Adrenal gland (tissue), 9 donors: ENCODE measurements at regions not wholly inside any gene's neighbourhood (a gene's known extent, or its start where the extent isn't known, plus 50 kb on each side); places are given as distances from the start of the nearest gene placed in this dataset.
"Not testable (repeated sequence)": the region's sequence is repeated elsewhere in the genome, so short reads cannot be mapped to it uniquely, and the experiment has no call there.

Experiments
- DNase-seq, 7 donors: peaks; one replicate each; pipeline ENCODE4 v3.0.0-alpha.2; 2019 to 2020
- H3K27ac ChIP-seq, 5 donors: fragments of 200-600 bp; sonication (generic) in 4 of 5; 1 replicate in 3 of 5; 2 replicates in 2 of 5; pipeline versions ENCODE4 v1.5.1 to v1.8.0; 2016 to 2020; ENCODE audit warnings: mild to moderate bottlenecking in 1 of 5
- H3K27me3 ChIP-seq: fragments of 200-600 bp; 2 replicates; pipeline ENCODE4 v1.8.0; 2021
- H3K36me3 ChIP-seq, 2 donors: fragments of 200-600 bp; replicated peaks in 1 of 2; 1 replicate in 1 of 2; 2 replicates in 1 of 2; pipeline versions ENCODE4 v1.5.1 to v1.8.0; 2018 to 2022
- H3K4me1 ChIP-seq, 2 donors: fragments of 200-600 bp; replicated peaks in 1 of 2; 1 replicate in 1 of 2; 2 replicates in 1 of 2; pipeline versions ENCODE4 v1.5.1 to v1.8.0; 2018 to 2021
- H3K4me3 ChIP-seq, 4 donors: fragments of 200-600 bp; sonication (generic) in 3 of 4; one replicate each; pipeline ENCODE4 v1.5.1; 2016 to 2018
- H3K9me3 ChIP-seq, 3 donors: fragments of 200-600 bp; sonication (generic) in 1 of 3; replicated peaks in 1 of 3; 1 replicate in 2 of 3; 2 replicates in 1 of 3; pipeline versions ENCODE4 v1.5.1 to v1.8.0; 2016 to 2021
- POLR2A ChIP-seq, 2 donors: fragments of 450-650 bp; IDR thresholded peaks; one replicate each; pipeline ENCODE4 v1.6.1; 2017; ENCODE audit warnings: antibody characterized with exemption in 2 of 2, mild to moderate bottlenecking in 2 of 2, moderate library complexity in 1 of 2
- WGBS, 4 donors: extraction: QIAGEN DNeasy Blood & Tissue Kit in 2 of 4; methylation state at CpG; one replicate each; pipeline versions ENCODE4 v1.1.5 to v1.1.7; 2013 to 2017; 5-methylcytosine and 5-hydroxymethylcytosine counted together
- intact Hi-C, 2 donors: fragments of 100-400 bp; cut with DNase I; formaldehyde crosslinking; loops; one replicate each; pipeline versions ENCODE4 v1.14.1 to v1.15.0; 2022 to 2023
- TF ChIP-seq, protein P1 (sequence below), 6 experiments: fragments of 450-650 bp in 4 of 6; fragments of 200-600 bp in 2 of 6; sonication (generic) in 1 of 6; IDR thresholded peaks; 1 replicate in 5 of 6; 2 replicates in 1 of 6; pipeline versions ENCODE4 v1.5.1 to v1.8.0; 2016 to 2021; ENCODE audit warnings: antibody characterized with exemption in 6 of 6, mild to moderate bottlenecking in 2 of 6, moderate library complexity in 1 of 6
- donor health status: healthy with polysubstance abuse.
- donor health status: Bipolar disorder and iron deficiency.
- donor health status: DM: yes; HTN: yes; CAD: no.
- donor health status: DM: no; HTN: no; CAD: no.
- donor health status: DM: no; HTN: no; CAD: no.

DNA sequence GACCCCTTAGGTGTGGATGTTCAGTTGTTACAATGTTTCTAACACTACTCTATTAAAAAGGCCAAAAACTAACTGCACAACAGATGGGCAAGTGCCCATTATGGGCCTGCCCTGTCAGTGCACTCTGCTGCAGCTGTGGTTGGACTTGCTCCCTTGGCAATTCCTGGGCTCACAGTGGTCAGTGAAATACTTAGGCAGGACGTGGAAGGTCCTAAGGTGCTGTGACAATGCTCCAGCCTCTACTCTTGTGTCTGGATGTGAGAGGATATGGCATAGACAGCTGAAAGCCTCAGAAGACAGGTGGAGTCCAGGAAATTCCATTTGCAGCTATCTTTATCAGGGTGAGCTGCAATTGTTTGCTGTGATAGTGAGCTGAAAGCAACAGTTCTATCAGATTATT lies 136.5 kb upstream of the OLIG3 start:
- no peak overlapping the region for H3K4me3 ChIP-seq
- H3K4me1 ChIP-seq = no peaks in the 10 kb centered on the region
- WGBS, 4 donors = 54 to 69% (median 58%) methylated on average over 1 of the region's 1 CpG; no CpG with 5 or more reads in 1 of the 4 donors
- TF ChIP-seq POLR2A (IDR thresholded peaks at IDR 0.05) = no peak
- TF ChIP-seq, protein P1, sequence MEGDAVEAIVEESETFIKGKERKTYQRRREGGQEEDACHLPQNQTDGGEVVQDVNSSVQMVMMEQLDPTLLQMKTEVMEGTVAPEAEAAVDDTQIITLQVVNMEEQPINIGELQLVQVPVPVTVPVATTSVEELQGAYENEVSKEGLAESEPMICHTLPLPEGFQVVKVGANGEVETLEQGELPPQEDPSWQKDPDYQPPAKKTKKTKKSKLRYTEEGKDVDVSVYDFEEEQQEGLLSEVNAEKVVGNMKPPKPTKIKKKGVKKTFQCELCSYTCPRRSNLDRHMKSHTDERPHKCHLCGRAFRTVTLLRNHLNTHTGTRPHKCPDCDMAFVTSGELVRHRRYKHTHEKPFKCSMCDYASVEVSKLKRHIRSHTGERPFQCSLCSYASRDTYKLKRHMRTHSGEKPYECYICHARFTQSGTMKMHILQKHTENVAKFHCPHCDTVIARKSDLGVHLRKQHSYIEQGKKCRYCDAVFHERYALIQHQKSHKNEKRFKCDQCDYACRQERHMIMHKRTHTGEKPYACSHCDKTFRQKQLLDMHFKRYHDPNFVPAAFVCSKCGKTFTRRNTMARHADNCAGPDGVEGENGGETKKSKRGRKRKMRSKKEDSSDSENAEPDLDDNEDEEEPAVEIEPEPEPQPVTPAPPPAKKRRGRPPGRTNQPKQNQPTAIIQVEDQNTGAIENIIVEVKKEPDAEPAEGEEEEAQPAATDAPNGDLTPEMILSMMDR (IDR thresholded peaks at IDR 0.05) = no peak
- H3K27me3 ChIP-seq = peaks cover 3% of the 10 kb centered on the region
- H3K27ac ChIP-seq = no peak overlapping the region
- H3K36me3 ChIP-seq = no peaks in the 10 kb centered on the region
- intact Hi-C loops = no loop called here
- no peak for DNase-seq
- H3K9me3 ChIP-seq = no peaks in the 10 kb centered on the region

DNA sequence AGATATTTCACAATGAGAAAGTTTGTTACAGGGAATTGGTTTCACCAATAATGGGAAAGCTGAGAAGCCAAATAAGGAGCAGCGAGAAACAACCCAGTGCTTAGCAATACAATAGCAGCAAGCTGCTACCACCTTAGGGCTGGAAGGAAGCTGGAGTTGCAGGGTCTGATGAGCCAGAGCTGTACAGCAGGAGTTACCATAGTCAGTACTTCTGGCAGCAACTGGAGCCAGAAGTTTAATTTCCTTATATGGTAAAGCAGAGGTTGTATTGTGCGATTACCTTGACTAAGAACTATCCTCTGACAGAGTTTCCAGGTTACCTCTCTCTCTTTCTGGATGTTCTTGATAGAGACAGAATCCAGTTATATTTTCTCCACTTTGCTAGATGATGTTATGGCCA lies 137.1 kb upstream of the OLIG3 start:
- TF ChIP-seq, protein P1 (IDR thresholded peaks at IDR 0.05) = no peak
- no peak for TF ChIP-seq POLR2A (IDR thresholded peaks at IDR 0.05)
- intact Hi-C loops = no loop called here
- H3K4me3 ChIP-seq = no peak overlapping the region
- H3K27ac ChIP-seq = no peak overlapping the region
- no peaks in the 10 kb centered on the region for H3K9me3 ChIP-seq
- no peaks in the 10 kb centered on the region for H3K36me3 ChIP-seq
- WGBS, 4 donors = 80 to 88% (median 84%) methylated on average over 2 of the region's 2 CpGs
- no peaks in the 10 kb centered on the region for H3K4me1 ChIP-seq
- H3K27me3 ChIP-seq = peaks cover 3% of the 10 kb centered on the region
- DNase-seq = no peak

DNA sequence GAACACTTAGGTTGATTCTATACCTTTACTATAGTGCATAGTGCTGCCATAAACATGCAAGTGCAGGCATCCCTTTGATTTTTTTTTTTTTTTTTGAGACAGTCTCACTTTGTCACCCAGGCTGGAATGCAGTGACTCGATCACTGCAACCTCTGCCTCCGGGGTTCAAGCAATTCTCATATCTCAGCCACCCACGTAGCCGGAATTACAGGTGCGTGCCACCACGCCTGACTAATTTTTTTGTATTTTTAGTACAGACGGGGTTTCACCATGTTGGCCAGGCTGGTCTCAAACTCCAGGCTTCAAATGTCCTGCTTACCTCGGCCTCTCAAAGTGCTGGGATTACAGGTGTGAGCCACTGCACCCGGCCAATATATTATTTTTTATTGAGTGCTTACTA lies 140.0 kb upstream of the OLIG3 start:
- intact Hi-C loops, H3K9me3 ChIP-seq, H3K27me3 ChIP-seq, H3K4me1 ChIP-seq, H3K36me3 ChIP-seq, H3K27ac ChIP-seq, DNase-seq, H3K4me3 ChIP-seq: not testable (repeated sequence)
- WGBS, 4 donors = 72 to 86% (median 78%) methylated on average over 9 of the region's 9 CpGs

DNA sequence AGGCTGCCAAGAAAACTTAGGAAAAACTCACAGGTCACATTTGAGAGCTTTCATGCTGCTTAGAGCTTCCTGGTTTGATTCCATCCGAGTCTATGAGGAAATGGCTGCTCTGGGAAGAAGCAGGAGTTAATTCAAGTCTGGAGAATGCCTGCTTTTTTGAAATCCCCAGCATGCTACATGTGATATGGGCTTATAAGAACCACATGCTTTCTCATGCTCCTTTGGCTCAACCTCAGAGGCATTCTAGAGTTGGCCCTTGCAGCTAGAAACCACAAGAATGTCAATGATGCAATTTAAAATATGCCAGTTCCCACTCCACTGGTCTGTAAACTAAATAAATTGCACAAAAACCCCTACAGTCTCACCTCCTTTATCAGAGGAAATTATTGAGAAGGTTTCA lies 142.9 kb upstream of the OLIG3 start:
- intact Hi-C loops = loop anchor here in 1 of 2 donors (5.0 kb wide), 2 partner anchors 370 to 670 kb away; no protein-coding TSS in a partner anchor
- Histone ChIP-seq H3K27ac (no peak overlapping the region), H3K27me3 (peaks cover 3% of the 10 kb centered on the region), H3K36me3 (no peaks in the 10 kb centered on the region), H3K9me3 (no peaks in the 10 kb centered on the region), H3K4me1 (no peaks in the 10 kb centered on the region), H3K4me3 (no peak overlapping the region)
- TF ChIP-seq, protein P1 (IDR thresholded peaks at IDR 0.05) = no peak
- TF ChIP-seq POLR2A (IDR thresholded peaks at IDR 0.05) = no peak
- peak in 1 of 7 donors; percentile 20 for DNase-seq
- 22 to 55% (median 39%) methylated on average over 1 of the region's 1 CpG for WGBS, 4 donors

DNA sequence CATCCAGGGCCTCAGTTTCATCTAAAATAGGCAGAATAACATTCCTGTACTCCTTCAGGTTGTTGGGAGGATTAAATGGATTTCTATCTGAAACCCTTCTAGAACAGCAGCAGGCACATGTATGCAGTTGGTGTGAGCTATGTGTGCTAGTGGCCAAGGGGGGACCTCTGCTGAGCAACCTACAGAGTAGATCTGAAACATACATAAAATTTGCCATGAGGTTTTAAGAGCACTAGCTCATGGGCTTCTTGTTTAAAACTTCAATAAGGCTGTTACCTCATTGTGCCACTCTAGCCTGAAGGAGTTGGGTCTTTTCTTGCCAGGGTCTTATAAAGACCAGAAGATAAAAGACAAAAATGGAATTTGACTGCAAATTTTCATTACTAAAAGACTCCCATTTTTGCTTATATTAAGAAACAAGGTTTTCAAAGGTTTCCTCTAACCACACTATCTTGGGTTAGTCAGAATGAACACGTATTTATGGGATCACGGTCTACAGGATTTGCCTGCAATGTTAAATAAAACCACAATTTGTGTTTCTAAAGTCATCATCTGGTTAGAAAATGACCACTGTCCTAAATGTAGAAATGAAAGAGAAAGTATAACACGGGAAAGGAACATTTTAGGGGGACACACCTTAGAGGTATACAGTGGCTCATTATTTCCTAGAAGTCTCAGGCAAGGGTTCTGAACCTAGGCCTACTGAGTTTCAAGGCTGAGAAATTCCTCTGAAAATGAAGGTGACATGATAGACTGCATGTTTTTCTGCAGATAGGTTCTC lies 144.9 kb upstream of the OLIG3 start:
- Histone ChIP-seq H3K9me3 (no peaks in the 10 kb centered on the region), H3K4me1 (no peaks in the 10 kb centered on the region), H3K27ac (no peak overlapping the region), H3K4me3 (no peak overlapping the region), H3K36me3 (no peaks in the 10 kb centered on the region), H3K27me3 (peaks cover 3% of the 10 kb centered on the region)
- TF ChIP-seq, protein P1 (IDR thresholded peaks at IDR 0.05) = no peak
- TF ChIP-seq POLR2A (IDR thresholded peaks at IDR 0.05) = no peak
- WGBS, 4 donors = 54 to 87% (median 74%) methylated on average over 3 of the region's 3 CpGs
- intact Hi-C loops = loop anchor here in 1 of 2 donors (5.0 kb wide), 2 partner anchors 372 to 672 kb away; no protein-coding TSS in a partner anchor
- DNase-seq = no peak
